NCI-H2227 (cell line): ENCODE measurements at regions not wholly inside any gene's neighbourhood (a gene's known extent, or its start where the extent isn't known, plus 50 kb on each side); places are given as distances from the start of the nearest gene placed in this dataset.
"Not testable (repeated sequence)": the region's sequence is repeated elsewhere in the genome, so short reads cannot be mapped to it uniquely, and the experiment has no call there.

Source experiments
- DNase-seq: peaks from one replicate; lab custom pipeline; 2025; ENCODE audit not compliant: unreplicated experiment; lab: John Stamatoyannopoulos, UW

GRCh38 chr15:95169541-95170459 lies 938.4 kb downstream of the MCTP2 start:
- no peak for DNase-seq

- no peak for DNase-seq
These were observed 939.4 kb downstream of the MCTP2 start for GRCh38 chr15:95170561-95171380.

- no peak for DNase-seq
These were observed 940.2 kb downstream of the MCTP2 start for GRCh38 chr15:95171564-95171963.

GRCh38 chr15:95174301-95175259 lies 943.2 kb downstream of the MCTP2 start:
- DNase-seq = no peak

- no peak for DNase-seq
These were observed 944.7 kb downstream of the MCTP2 start for GRCh38 chr15:95175914-95176658.

- DNase-seq = no peak
These were observed 945.6 kb downstream of the MCTP2 start for GRCh38 chr15:95176794-95177577.

GRCh38 chr15:95180530-95180929 lies 949.2 kb downstream of the MCTP2 start:
- DNase-seq = no peak

- no peak for DNase-seq
These were observed 950.7 kb downstream of the MCTP2 start for GRCh38 chr15:95182091-95182490.

- DNase-seq = no peak
These were observed 961.6 kb downstream of the MCTP2 start for GRCh38 chr15:95192923-95193322.

- DNase-seq = no peak
These were observed 963.4 kb downstream of the MCTP2 start for GRCh38 chr15:95194746-95195145.

GRCh38 chr15:95196176-95196915 lies 965.0 kb downstream of the MCTP2 start:
- DNase-seq = no peak

GRCh38 chr15:95202569-95203349 lies 971.4 kb downstream of the MCTP2 start:
- DNase-seq = no peak

- DNase-seq = no peak
These were observed 973.7 kb downstream of the MCTP2 start for GRCh38 chr15:95205077-95205476.

GRCh38 chr15:95205830-95206229 lies 974.5 kb downstream of the MCTP2 start:
- not testable (repeated sequence) for DNase-seq

- no peak for DNase-seq
These were observed 976.7 kb downstream of the MCTP2 start for GRCh38 chr15:95208071-95208470.

GRCh38 chr15:95208988-95209387 lies 977.6 kb downstream of the MCTP2 start:
- no peak for DNase-seq

GRCh38 chr15:95210436-95210981 lies 979.1 kb downstream of the MCTP2 start:
- no peak for DNase-seq

GRCh38 chr15:95215017-95215416 lies 983.7 kb downstream of the MCTP2 start:
- DNase-seq = no peak
